ENCODE measurements at regions not wholly inside any gene's neighbourhood (a gene's known extent, or its start where the extent isn't known, plus 50 kb on each side); places are given as distances from the start of the nearest gene placed in this dataset.
"Not testable (repeated sequence)": the region's sequence is repeated elsewhere in the genome, so short reads cannot be mapped to it uniquely, and the experiment has no call there.

DNA sequence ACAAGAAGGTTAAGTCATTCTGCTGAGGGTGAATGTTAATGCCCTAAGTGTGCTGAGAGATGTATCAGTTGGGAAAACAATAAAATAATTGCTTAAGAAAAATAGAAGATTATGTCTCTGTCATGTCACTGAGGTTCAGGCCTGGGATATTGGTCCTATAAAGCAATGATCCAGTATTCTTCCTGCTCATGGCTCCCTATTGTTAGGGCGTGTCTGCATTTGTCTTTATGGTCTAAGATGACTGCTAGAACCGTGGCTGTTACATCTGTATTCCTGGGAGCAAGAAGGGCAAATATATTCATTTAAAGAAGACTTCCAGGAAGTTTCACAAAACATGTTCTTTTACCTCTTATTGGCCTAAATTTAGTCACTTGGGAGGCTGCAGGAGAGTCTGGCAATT lies 125.0 kb downstream of the KCNE4 start:
- H3K27me3 ChIP-seq (ENCODE audit: control insufficient read depth in 5 of 5, insufficient read depth in 4 of 5, low read length in 5 of 5) = no peaks in the 10 kb centered on the region
- H3K9me3 ChIP-seq (ENCODE audit: control insufficient read depth in 5 of 5, low read length in 5 of 5) = no peaks in the 10 kb centered on the region
- no peak overlapping the region for H3K4me3 ChIP-seq (ENCODE audit: low read depth in 1 of 5, low read length in 5 of 5)

DNA sequence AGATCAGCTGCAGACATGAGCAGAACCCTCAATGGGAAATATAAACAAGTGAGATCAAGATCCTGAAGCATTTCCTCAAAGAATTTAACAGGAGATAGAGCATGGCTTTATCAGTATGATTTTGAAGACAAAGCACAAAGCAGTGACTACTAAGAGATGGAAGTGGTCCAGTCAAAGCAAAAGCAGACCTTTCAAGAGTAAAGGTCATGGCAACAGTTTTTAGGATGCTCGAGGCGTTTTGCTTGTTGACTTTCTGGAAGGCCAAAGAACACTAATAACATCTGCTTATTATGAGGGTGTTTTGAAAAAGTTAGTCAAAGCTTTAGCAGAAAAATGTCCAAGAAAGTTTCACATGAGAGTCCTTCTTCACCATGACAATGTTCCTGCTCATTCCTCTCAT lies 128.5 kb downstream of the KCNE4 start:
- Histone ChIP-seq H3K36me3 (ENCODE audit: control insufficient read depth in 5 of 5, insufficient read depth in 5 of 5, low read length in 5 of 5) (no peaks in the 10 kb centered on the region), H3K9me3 (ENCODE audit: control insufficient read depth in 5 of 5, low read length in 5 of 5) (no peaks in the 10 kb centered on the region), H3K4me3 (ENCODE audit: low read depth in 1 of 5, low read length in 5 of 5) (no peak overlapping the region), H3K4me1 (ENCODE audit: control insufficient read depth in 5 of 5, insufficient read depth in 5 of 5, low read length in 5 of 5) (peaks cover 0 to 9% (median 2%) of the 10 kb centered on the region in 5 donors), H3K9ac (ENCODE audit: low read length in 5 of 5) (no peak overlapping the region), H3K27ac (ENCODE audit: low read depth, low read length) (no peak overlapping the region), H3K27me3 (ENCODE audit: control insufficient read depth in 5 of 5, insufficient read depth in 4 of 5, low read length in 5 of 5) (no peaks in the 10 kb centered on the region)

More for the DNA sequence above, 125.0 kb downstream of the KCNE4 start:
- H3K4me1 ChIP-seq (ENCODE audit: control insufficient read depth in 5 of 5, insufficient read depth in 5 of 5, low read length in 5 of 5) = peaks cover 0 to 9% (median 2%) of the 10 kb centered on the region in 5 donors
- no peaks in the 10 kb centered on the region for H3K36me3 ChIP-seq (ENCODE audit: control insufficient read depth in 5 of 5, insufficient read depth in 5 of 5, low read length in 5 of 5)
- H3K27ac ChIP-seq (ENCODE audit: low read depth, low read length) = no peak overlapping the region
- no peak overlapping the region for H3K9ac ChIP-seq (ENCODE audit: low read length in 5 of 5)

DNA sequence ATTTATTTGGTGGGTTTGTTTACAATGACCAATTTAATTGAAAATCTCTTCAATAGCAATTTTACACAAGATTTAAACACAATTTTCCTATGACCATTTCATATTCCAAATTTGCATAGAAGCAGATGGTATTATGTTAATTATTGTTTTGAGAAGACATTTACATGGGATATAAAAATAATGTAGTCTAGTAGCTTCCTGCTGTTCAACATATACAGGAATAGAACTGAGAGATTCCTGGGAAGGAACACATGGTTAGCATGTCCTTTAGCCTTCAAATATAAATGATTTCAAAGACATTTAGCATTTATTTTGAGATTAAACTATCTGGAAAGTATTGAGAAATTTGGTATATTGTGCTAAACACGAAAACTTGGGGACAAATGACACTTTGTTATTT lies 129.6 kb downstream of the KCNE4 start:
- H3K36me3 ChIP-seq (ENCODE audit: control insufficient read depth in 5 of 5, insufficient read depth in 5 of 5, low read length in 5 of 5) = no peaks in the 10 kb centered on the region
- H3K4me1 ChIP-seq (ENCODE audit: control insufficient read depth in 5 of 5, insufficient read depth in 5 of 5, low read length in 5 of 5) = peaks cover 0 to 9% (median 2%) of the 10 kb centered on the region in 5 donors
- H3K27ac ChIP-seq (ENCODE audit: low read depth, low read length) = no peak overlapping the region
- no peak overlapping the region for H3K4me3 ChIP-seq (ENCODE audit: low read depth in 1 of 5, low read length in 5 of 5)
- no peaks in the 10 kb centered on the region for H3K9me3 ChIP-seq (ENCODE audit: control insufficient read depth in 5 of 5, low read length in 5 of 5)
- no peaks in the 10 kb centered on the region for H3K27me3 ChIP-seq (ENCODE audit: control insufficient read depth in 5 of 5, insufficient read depth in 4 of 5, low read length in 5 of 5)
- H3K9ac ChIP-seq (ENCODE audit: low read length in 5 of 5) = no peak overlapping the region

DNA sequence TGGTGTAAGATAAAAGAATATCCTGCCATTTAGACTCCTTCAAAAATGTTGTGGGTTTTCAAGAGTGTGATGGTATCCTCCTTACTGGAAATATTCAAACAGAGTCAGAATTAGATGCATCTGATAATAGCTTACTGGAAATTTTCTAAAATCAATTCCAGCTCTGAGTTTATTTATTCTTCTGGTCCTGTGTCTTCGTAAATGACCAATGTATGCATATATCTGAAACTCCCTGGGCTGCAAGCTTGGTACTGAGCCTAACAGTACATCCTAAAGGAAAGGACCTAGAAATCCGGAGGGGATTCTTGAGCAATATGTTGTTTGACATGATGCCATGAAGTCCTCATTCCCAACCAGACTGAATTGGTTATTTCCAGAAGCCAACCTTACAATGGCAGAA lies 130.4 kb downstream of the KCNE4 start:
- no peak overlapping the region for H3K9ac ChIP-seq (ENCODE audit: low read length in 5 of 5)
- peaks cover 0 to 4% (median 2%) of the 10 kb centered on the region in 5 donors for H3K4me1 ChIP-seq (ENCODE audit: control insufficient read depth in 5 of 5, insufficient read depth in 5 of 5, low read length in 5 of 5)
- no peaks in the 10 kb centered on the region for H3K9me3 ChIP-seq (ENCODE audit: control insufficient read depth in 5 of 5, low read length in 5 of 5)
- no peaks in the 10 kb centered on the region for H3K36me3 ChIP-seq (ENCODE audit: control insufficient read depth in 5 of 5, insufficient read depth in 5 of 5, low read length in 5 of 5)
- H3K27me3 ChIP-seq (ENCODE audit: control insufficient read depth in 5 of 5, insufficient read depth in 4 of 5, low read length in 5 of 5) = no peaks in the 10 kb centered on the region
- no peak overlapping the region for H3K27ac ChIP-seq (ENCODE audit: low read depth, low read length)
- no peak overlapping the region for H3K4me3 ChIP-seq (ENCODE audit: low read depth in 1 of 5, low read length in 5 of 5)

DNA sequence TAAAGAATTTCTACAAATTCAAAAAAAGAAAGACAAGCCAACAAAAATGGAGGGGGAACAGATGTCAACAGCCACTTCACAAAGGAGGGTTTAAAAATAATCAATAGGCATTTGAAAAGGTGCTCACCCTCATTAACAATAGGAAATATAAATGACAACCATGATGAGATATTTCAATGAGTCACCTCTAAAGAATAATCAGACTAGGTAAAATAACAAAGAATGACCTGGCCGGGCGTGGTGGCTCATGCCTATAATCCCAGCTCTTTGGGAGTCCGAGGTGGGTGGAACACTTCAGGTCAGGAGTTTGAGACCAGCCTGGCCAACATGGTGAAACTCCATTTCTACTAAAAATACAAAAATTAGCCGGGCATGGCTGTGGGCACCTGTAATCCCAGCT lies 133.6 kb downstream of the KCNE4 start:
- H3K4me1 ChIP-seq (ENCODE audit: control insufficient read depth in 5 of 5, insufficient read depth in 5 of 5, low read length in 5 of 5) = no peaks in the 10 kb centered on the region
- no peaks in the 10 kb centered on the region for H3K27me3 ChIP-seq (ENCODE audit: control insufficient read depth in 5 of 5, insufficient read depth in 4 of 5, low read length in 5 of 5)
- no peak overlapping the region for H3K9ac ChIP-seq (ENCODE audit: low read length in 5 of 5)
- no peak overlapping the region for H3K27ac ChIP-seq (ENCODE audit: low read depth, low read length)
- H3K4me3 ChIP-seq (ENCODE audit: low read depth in 1 of 5, low read length in 5 of 5) = no peak overlapping the region
- H3K36me3 ChIP-seq (ENCODE audit: control insufficient read depth in 5 of 5, insufficient read depth in 5 of 5, low read length in 5 of 5) = no peaks in the 10 kb centered on the region
- no peaks in the 10 kb centered on the region for H3K9me3 ChIP-seq (ENCODE audit: control insufficient read depth in 5 of 5, low read length in 5 of 5)

DNA sequence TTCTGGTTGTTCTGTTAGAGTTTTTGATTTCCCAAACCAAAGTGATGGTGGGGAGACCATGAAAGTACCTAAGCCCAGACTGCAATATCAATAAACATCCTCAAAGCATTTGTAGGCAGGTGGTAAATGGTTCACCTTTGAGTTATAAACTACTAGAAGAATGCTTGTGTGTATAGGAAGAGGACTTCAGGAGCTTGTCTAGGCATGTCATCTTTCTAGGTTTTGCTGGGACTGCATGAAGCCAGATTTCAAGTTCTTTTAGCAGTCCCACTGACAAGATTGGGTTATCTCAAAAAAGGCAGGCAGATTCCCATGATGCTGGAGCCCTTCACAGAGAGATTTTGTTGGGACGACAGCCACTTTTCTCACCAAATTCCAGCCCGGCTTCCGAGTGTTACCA lies 135.3 kb downstream of the KCNE4 start:
- H3K9ac ChIP-seq (ENCODE audit: low read length in 5 of 5) = no peak overlapping the region
- H3K36me3 ChIP-seq (ENCODE audit: control insufficient read depth in 5 of 5, insufficient read depth in 5 of 5, low read length in 5 of 5) = no peaks in the 10 kb centered on the region
- no peaks in the 10 kb centered on the region for H3K9me3 ChIP-seq (ENCODE audit: control insufficient read depth in 5 of 5, low read length in 5 of 5)
- no peaks in the 10 kb centered on the region for H3K4me1 ChIP-seq (ENCODE audit: control insufficient read depth in 5 of 5, insufficient read depth in 5 of 5, low read length in 5 of 5)
- H3K27me3 ChIP-seq (ENCODE audit: control insufficient read depth in 5 of 5, insufficient read depth in 4 of 5, low read length in 5 of 5) = no peaks in the 10 kb centered on the region
- H3K4me3 ChIP-seq (ENCODE audit: low read depth in 1 of 5, low read length in 5 of 5) = no peak overlapping the region
- H3K27ac ChIP-seq (ENCODE audit: low read depth, low read length) = no peak overlapping the region

DNA sequence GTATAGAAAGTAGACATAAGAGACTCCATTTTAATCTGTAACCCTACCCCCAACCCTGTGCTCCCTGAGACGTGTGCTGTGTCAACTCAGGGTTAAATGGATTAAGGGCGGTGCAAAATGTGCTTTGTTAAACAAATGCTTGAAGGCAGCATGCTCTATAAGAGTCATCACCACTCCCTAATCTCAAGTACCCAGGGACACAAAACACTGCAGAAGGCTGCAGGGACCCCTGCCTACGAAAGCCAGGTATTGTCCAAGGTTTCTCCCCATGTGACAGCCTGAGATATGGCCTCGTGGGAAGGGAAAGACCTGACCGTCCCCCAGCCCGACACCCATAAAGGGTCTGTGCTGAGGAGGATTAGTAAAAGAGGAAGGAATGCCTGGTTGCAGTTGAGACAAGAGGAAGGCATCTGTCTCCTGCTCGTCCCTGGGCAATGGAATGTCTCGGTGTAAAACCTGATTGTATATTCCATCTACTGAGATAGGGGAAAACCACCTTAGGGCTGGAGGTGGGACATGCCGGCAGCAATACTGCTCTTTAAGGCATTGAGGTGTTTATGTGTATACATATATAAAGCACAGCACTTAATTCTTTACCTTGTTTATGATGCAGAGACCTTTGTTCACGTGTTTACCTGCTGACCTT lies 138.7 kb downstream of the KCNE4 start:
- not testable (repeated sequence) for H3K27ac ChIP-seq (ENCODE audit: low read depth, low read length); H3K4me1 ChIP-seq (ENCODE audit: control insufficient read depth in 5 of 5, insufficient read depth in 5 of 5, low read length in 5 of 5); H3K27me3 ChIP-seq (ENCODE audit: control insufficient read depth in 5 of 5, insufficient read depth in 4 of 5, low read length in 5 of 5); H3K36me3 ChIP-seq (ENCODE audit: control insufficient read depth in 5 of 5, insufficient read depth in 5 of 5, low read length in 5 of 5); H3K9ac ChIP-seq (ENCODE audit: low read length in 5 of 5); H3K4me3 ChIP-seq (ENCODE audit: low read depth in 1 of 5, low read length in 5 of 5); H3K9me3 ChIP-seq (ENCODE audit: control insufficient read depth in 5 of 5, low read length in 5 of 5)

DNA sequence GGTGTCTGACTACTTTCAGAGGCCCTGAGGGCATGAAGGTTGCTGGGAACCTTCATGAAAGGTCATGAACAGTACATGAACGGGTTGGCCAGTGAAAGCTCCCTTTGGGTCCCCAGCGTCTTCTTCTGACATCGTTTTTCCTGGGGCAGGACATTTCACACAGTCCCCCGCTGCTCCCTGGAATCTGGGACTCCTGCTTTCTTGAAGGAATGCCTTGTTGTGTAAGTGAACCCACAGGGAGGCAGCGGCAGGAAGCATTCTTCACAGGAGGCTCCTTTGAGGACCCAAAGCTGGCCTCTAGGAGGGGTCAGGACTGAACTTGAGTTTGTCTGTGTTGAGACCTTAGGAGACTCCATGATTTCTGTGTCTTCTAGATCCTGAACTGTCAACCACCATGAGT lies 144.3 kb downstream of the KCNE4 start:
- H3K36me3 ChIP-seq (ENCODE audit: control insufficient read depth in 5 of 5, insufficient read depth in 5 of 5, low read length in 5 of 5) = no peaks in the 10 kb centered on the region

DNA sequence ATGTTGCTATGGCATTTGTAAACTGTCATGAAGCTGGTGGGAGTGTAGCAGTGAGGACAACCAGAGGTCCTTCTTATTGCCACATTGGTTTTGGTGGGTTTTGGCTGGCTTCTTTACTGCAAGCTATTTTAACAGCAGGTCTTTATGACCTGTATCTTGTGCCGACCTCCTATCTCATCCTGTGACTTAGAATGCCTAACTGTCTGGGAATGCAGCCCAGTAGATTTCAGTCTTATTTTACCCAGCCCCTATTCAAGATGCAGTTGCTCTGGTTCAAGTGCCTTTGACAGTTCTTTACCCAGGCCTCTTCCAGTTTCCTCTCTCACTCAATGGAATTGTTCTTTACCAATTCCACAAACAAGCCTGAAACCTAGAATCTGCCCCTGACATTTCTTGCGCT lies 145.1 kb downstream of the KCNE4 start:
- no peak overlapping the region for H3K4me3 ChIP-seq (ENCODE audit: low read depth in 1 of 5, low read length in 5 of 5)
- no peaks in the 10 kb centered on the region for H3K9me3 ChIP-seq (ENCODE audit: control insufficient read depth in 5 of 5, low read length in 5 of 5)
- H3K36me3 ChIP-seq (ENCODE audit: control insufficient read depth in 5 of 5, insufficient read depth in 5 of 5, low read length in 5 of 5) = no peaks in the 10 kb centered on the region

More for the DNA sequence above, 144.3 kb downstream of the KCNE4 start:
- Histone ChIP-seq H3K4me1 (ENCODE audit: control insufficient read depth in 5 of 5, insufficient read depth in 5 of 5, low read length in 5 of 5) (no peaks in the 10 kb centered on the region), H3K27me3 (ENCODE audit: control insufficient read depth in 5 of 5, insufficient read depth in 4 of 5, low read length in 5 of 5) (no peaks in the 10 kb centered on the region), H3K9ac (ENCODE audit: low read length in 5 of 5) (no peak overlapping the region), H3K4me3 (ENCODE audit: low read depth in 1 of 5, low read length in 5 of 5) (no peak overlapping the region), H3K27ac (ENCODE audit: low read depth, low read length) (no peak overlapping the region), H3K9me3 (ENCODE audit: control insufficient read depth in 5 of 5, low read length in 5 of 5) (no peaks in the 10 kb centered on the region)

DNA sequence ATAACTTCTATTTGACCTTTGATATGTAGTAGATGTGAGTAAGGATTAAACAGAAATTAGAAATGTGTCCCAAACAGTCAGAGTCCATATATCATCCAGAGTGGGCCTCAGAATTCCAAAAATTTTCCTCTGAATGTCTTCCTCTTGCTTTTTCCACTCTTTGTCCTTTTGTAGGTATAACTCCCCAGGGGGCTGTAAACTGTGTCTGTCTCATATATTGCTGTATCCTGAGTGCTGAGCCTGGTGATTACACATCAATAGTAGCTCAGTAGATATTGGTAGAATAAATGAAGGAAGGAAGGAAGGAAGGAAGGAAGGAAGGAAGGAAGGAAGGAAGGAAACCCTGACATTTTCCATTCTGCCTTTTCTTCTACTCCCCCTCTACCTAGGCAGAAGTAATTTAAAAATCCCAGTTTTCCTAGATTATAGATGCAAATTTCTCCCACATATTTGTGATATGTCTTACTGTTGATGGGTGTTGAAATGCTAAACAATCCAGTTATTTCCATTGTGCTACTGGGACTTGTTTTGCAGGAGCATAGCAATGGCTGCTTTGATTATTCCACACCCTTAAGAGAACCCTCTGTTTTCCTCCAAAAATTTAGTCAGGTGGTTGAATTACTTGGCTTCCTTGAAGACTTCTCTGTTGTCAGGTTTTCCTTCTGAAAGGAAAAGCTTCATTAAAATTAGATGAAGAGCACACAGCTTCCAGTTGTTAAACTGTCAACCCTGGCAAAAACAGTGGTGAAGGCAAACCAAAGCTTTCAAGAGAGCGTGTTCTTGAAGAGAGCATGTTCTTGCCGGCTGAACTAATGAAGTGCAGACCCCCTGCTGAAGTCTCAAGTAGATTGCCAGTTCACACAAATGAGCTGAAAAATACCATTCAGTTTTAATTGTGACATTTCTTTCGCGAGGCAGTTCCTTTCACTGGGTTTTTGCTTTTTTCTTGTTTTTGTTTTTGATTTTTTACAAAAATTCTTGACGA lies 147.8 kb downstream of the KCNE4 start:
- H3K27me3 ChIP-seq (ENCODE audit: control insufficient read depth in 5 of 5, insufficient read depth in 4 of 5, low read length in 5 of 5) = no peaks in the 10 kb centered on the region
- H3K4me3 ChIP-seq (ENCODE audit: low read depth in 1 of 5, low read length in 5 of 5) = no peak overlapping the region
- no peak overlapping the region for H3K27ac ChIP-seq (ENCODE audit: low read depth, low read length)
- no peaks in the 10 kb centered on the region for H3K4me1 ChIP-seq (ENCODE audit: control insufficient read depth in 5 of 5, insufficient read depth in 5 of 5, low read length in 5 of 5)
- no peaks in the 10 kb centered on the region for H3K36me3 ChIP-seq (ENCODE audit: control insufficient read depth in 5 of 5, insufficient read depth in 5 of 5, low read length in 5 of 5)
- H3K9ac ChIP-seq (ENCODE audit: low read length in 5 of 5) = no peak overlapping the region
- H3K9me3 ChIP-seq (ENCODE audit: control insufficient read depth in 5 of 5, low read length in 5 of 5) = peaks cover 0 to 2% (median 0%) of the 10 kb centered on the region in 5 donors

More for the DNA sequence above, 145.1 kb downstream of the KCNE4 start:
- Histone ChIP-seq H3K27ac (ENCODE audit: low read depth, low read length) (no peak overlapping the region), H3K9ac (ENCODE audit: low read length in 5 of 5) (no peak overlapping the region), H3K4me1 (ENCODE audit: control insufficient read depth in 5 of 5, insufficient read depth in 5 of 5, low read length in 5 of 5) (no peaks in the 10 kb centered on the region), H3K27me3 (ENCODE audit: control insufficient read depth in 5 of 5, insufficient read depth in 4 of 5, low read length in 5 of 5) (no peaks in the 10 kb centered on the region)

All from subcutaneous abdominal adipose tissue (tissue), 5 donors.